GM19468 (cell line): ENCODE measurements at regions not wholly inside any gene's neighbourhood (a gene's known extent, or its start where the extent isn't known, plus 50 kb on each side); places are given as distances from the start of the nearest gene placed in this dataset.

ENCODE experiments used
- ATAC-seq: cut with Tn5 transposase; IDR thresholded peaks from one replicate; pipeline ENCODE4 v1.9.1; 2021; ENCODE audit warnings: mild to moderate bottlenecking, moderate library complexity, moderate number of reproducible peaks; ENCODE audit not compliant: unreplicated experiment; ENCODE audit errors: extremely low read depth

- no peak for ATAC-seq
These were observed 61.6 kb upstream of the GYPA start for GRCh38 chr4:144202081-144202480.

GRCh38 chr4:144203155-144203554, 62.6 kb upstream of the GYPA start:
- ATAC-seq, result no peak

- ATAC-seq, result no peak
These were observed 63.9 kb upstream of the GYPA start for GRCh38 chr4:144204431-144204830.

- no peak for ATAC-seq
These were observed 66.2 kb upstream of the GYPA start for GRCh38 chr4:144206711-144207110.

GRCh38 chr4:144208074-144208473, 67.6 kb upstream of the GYPA start:
- no peak for ATAC-seq

GRCh38 chr4:144209491-144209890, 69.0 kb upstream of the GYPA start:
- no peak for ATAC-seq

- no peak for ATAC-seq
These were observed 72.9 kb upstream of the GYPA start for GRCh38 chr4:144213371-144213770.

- ATAC-seq, result no peak
These were observed 82.6 kb upstream of the GYPA start for GRCh38 chr4:144223149-144223548.

GRCh38 chr4:144223661-144224060, 83.1 kb upstream of the GYPA start:
- ATAC-seq, result no peak

- no peak for ATAC-seq
These were observed 118.8 kb upstream of the GYPA start for GRCh38 chr4:144259285-144259684.

- no peak for ATAC-seq
These were observed 126.6 kb upstream of the GYPA start for GRCh38 chr4:144267084-144267483.

- ATAC-seq, result no peak
These were observed 140.2 kb upstream of the GYPA start for GRCh38 chr4:144280688-144281087.

- no peak for ATAC-seq
These were observed 143.0 kb upstream of the GYPA start for GRCh38 chr4:144283526-144283925.

- ATAC-seq, result no peak
These were observed 143.5 kb upstream of the GYPA start for GRCh38 chr4:144284026-144284425.

GRCh38 chr4:144288011-144288903, 147.7 kb upstream of the GYPA start:
- ATAC-seq, result peak; percentile 50

GRCh38 chr4:144289667-144290428, 149.3 kb upstream of the GYPA start:
- no peak for ATAC-seq

GRCh38 chr4:144291164-144291563, 150.6 kb upstream of the GYPA start:
- ATAC-seq, result no peak

- ATAC-seq, result no peak
These were observed 153.7 kb upstream of the GYPA start for GRCh38 chr4:144294211-144294610.

- no peak for ATAC-seq
These were observed 154.9 kb upstream of the GYPA start for GRCh38 chr4:144295286-144295995.

- no peak for ATAC-seq
These were observed 156.4 kb upstream of the GYPA start for GRCh38 chr4:144296941-144297340.

- ATAC-seq, result no peak
These were observed 158.0 kb upstream of the GYPA start for GRCh38 chr4:144298519-144298918.
